Fibroblast of mammary gland (primary cell): ENCODE measurements at regions not wholly inside any gene's neighbourhood (a gene's known extent, or its start where the extent isn't known, plus 50 kb on each side); places are given as distances from the start of the nearest gene placed in this dataset.

Experiments used
- DNase-seq: peaks from one replicate; pipeline ENCODE4 v3.0.0-alpha.2; 2010; ENCODE audit warnings: low read depth
- H3K4me3 ChIP-seq: 2 replicates; pipeline ENCODE4 v1.5.1; 2011; ENCODE audit warnings: low read depth, mild to moderate bottlenecking, low read length, moderate library complexity; ENCODE audit not compliant: control insufficient read depth
- TF ChIP-seq, protein P1 (sequence below): conservative IDR thresholded peaks from 2 replicates; pipeline ENCODE4 v1.5.1; 2011; ENCODE audit warnings: low read depth, low read length, inconsistent platforms; ENCODE audit not compliant: control insufficient read depth, insufficient read depth

DNA sequence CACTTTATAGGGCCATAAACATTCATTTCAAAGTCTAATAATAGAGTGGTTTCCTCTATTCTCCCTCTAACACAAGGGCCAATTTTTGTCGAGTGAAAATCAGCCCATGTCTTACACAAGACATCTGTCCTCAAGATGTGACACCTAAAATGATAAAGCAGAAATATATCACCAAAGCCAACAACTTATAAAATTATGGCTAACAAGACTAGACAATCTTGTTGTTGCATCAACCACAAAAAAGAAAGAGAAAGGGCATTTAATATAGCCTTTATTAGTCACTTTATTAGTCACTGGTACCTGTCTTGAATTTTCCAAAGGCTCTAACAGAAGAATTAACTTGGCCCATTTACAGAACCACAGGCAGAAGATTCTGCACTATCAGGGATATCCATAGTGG is 161.6 kb downstream of the SMIM20 start:
- H3K4me3 ChIP-seq = no peak overlapping the region
- TF ChIP-seq, protein P1, sequence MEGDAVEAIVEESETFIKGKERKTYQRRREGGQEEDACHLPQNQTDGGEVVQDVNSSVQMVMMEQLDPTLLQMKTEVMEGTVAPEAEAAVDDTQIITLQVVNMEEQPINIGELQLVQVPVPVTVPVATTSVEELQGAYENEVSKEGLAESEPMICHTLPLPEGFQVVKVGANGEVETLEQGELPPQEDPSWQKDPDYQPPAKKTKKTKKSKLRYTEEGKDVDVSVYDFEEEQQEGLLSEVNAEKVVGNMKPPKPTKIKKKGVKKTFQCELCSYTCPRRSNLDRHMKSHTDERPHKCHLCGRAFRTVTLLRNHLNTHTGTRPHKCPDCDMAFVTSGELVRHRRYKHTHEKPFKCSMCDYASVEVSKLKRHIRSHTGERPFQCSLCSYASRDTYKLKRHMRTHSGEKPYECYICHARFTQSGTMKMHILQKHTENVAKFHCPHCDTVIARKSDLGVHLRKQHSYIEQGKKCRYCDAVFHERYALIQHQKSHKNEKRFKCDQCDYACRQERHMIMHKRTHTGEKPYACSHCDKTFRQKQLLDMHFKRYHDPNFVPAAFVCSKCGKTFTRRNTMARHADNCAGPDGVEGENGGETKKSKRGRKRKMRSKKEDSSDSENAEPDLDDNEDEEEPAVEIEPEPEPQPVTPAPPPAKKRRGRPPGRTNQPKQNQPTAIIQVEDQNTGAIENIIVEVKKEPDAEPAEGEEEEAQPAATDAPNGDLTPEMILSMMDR = no peak
- DNase-seq = peak; percentile 49

DNA sequence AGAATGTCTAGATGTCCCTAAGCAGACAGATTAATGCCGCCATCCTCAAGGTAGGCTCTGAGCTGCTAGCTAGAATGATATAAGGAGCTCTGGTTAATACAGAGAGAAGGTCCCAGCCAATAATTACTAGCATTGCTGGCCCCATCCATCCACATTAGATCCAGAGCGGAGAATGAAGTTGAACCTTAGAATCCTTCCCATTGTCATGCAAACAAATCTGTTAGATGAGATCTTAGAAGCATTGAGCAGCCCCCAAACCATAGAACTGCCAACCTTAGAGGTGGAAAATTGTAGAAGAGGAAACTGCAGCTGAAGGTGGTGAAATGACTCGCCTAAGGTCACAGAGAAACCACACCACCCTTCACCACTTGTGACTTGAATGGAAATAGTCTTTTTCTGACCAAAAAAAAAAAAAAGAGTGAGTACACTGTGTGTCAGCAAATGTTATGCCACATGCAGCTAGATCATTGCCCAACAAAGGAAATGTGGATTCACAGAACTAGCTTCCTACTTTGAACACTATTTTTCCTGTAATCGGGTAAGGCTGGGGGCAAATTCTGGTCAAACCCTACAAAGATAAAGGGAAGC is 162.1 kb downstream of the SMIM20 start:
- no peak overlapping the region for H3K4me3 ChIP-seq
- DNase-seq = peak; percentile 85
- TF ChIP-seq, protein P1 = no peak

DNA sequence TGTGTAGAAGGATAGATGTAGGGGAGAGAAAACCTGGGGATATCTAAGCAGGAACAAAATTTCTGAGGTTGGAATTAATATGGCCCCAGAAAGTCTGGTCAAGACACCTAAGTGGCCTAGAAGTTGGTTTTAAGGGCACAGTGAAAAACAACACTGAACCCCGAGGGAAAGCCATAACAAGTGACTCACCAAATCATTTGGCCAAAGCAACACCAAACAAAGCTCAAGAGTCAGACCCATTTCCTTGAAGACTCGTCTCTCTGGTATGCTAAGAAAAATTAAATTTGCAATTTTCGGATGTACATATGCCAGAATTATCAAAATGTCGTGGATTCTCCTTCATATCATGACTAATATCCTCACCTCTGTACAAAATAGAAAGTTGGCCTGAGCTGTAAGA is 162.9 kb downstream of the SMIM20 start:
- TF ChIP-seq, protein P1 = no peak
- peak; percentile 77 for DNase-seq
- no peak overlapping the region for H3K4me3 ChIP-seq

DNA sequence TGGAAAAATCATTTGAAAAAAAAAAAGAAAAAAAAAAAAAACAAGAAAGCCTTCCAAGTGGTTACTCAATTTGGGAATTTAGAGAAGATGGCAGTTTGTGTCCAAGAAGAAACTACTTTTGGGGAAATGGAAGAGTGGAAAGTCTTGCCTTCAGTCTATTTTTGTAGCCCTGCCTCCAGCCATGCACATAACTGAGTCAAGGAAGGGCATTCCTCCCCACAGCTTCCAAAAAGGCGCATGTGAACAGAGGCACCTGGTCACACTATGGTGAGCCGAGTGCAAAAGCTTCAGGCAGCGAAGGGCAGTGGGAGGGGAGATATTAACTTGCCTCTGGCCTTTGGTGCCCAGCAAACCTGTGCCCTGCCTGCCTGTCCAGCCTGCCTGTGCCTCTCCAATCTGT is 163.7 kb downstream of the SMIM20 start:
- no peak for DNase-seq
- TF ChIP-seq, protein P1 = no peak
- no peak overlapping the region for H3K4me3 ChIP-seq

DNA sequence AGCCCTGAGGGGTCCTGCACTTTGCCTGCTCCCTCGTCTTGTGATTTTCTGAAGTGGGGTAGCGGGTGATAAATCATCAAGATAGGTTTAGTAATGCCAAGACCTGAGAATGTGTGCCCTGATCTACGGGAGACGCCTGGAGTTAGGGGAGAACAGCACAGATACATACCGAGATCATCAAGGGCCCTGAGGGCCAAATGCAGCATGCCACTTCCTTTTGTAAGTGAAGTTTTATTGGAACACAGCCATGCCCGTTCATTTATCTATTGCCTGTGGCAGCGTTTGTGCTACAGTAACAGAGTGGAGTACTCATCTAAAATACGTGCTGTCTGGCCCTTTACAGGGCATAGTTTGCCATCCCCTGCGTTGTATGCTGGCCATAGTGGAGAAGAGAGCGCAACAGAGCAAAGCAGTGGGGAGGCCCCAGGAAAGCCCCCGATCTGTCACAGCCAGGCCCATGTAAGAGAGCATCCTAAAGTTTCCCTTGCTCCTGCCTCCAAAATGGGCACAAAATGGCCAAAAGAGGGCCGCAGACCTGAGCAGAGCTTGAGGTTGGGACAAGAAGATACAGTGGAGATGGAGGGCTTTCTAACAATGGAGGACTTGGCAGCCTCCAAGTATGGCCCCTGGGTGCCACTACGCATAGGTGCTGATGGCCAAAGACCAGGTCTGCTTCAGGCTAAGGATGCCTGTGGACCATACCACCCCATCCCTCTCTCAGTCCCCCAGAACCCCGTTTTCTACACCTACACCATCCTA is 167.0 kb downstream of the SMIM20 start:
- TF ChIP-seq, protein P1 = no peak
- DNase-seq = no peak
- H3K4me3 ChIP-seq = no peak overlapping the region

DNA sequence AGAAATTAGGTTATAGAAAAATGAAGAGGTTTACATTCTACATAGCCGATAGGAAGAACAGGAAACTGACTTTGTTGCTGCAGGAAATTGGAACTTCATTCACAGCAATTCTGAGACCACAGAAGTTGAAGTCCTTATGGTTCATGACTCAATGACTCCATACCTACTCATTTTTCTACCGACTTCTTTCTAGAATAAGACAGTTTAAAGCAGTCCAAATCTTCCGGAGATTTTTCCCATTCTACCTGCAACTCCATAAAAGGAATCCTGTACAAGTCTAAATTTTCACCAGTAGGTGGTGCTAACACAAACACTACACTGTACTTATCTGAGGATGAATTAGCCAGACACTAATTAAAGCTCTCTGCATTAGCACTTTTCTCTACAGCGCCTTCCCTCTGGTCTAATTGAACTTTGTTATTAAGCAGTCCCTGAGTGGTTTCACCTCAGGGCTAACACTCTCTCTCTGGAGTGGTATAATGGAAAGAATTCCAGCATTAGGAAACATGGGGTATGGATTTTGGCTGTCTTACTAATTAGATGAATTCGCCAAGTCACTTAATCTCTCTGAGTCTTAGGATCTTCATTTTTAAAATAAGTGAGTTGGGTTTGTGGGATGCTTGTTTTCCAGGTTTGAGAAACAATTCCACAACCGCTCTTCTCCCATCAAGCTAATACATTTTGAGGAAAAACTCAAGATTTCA is 167.9 kb downstream of the SMIM20 start:
- TF ChIP-seq, protein P1 = peak; percentile 66
- peak; percentile 62 for DNase-seq
- H3K4me3 ChIP-seq = no peak overlapping the region
